ENCODE measurements at regions not wholly inside any gene's neighbourhood (a gene's known extent, or its start where the extent isn't known, plus 50 kb on each side); places are given as distances from the start of the nearest gene placed in this dataset.
A peak's percentile ranks its signal among the peaks of the same experiment; 100 is the strongest.
"Not testable (repeated sequence)": the region's sequence is repeated elsewhere in the genome, so short reads cannot be mapped to it uniquely, and the experiment has no call there.

- no peak for DNase-seq
These were observed 295.7 kb upstream of the PRKD1 start for GRCh38 chr14:30223385-30223785.

DNA sequence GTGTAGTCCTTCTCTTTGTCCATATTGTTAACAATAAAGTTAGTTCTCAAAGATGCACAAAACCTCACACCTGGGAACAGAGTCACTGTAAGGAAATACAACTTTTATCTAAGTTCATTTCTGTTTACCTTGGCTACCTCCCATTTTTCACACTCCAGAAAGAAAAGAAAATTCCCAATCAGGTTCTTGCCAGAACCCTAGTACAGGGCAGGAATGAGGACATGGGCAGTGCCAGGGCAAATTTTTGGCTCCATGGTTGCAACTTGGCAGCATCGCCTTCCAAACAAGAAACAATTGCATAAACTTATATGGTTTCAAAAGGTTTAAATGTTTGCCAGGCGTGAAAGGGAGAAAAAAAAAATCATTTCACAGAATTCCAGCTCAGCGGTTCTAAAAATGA, 296.3 kb upstream of the PRKD1 start:
- no peak for DNase-seq

DNA sequence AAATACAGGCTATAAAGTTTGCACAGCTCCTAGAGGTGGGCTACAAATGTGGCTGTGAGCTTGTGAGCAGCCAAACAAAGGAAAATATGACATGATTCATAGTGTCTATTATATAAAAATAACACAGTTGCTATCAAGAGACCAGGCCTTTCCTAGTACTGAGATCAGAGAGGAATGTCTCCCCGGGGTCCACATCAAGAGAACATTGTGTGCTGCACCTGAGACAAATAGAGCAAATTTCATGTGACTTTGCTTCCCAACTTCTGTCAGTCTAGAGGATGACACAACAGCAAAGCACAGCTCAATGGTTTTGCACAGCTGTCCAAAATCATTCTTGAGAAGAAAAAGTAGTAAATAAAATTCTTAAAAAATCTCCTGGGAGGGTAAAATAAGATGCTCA, 297.5 kb upstream of the PRKD1 start:
- no peak for DNase-seq

DNA sequence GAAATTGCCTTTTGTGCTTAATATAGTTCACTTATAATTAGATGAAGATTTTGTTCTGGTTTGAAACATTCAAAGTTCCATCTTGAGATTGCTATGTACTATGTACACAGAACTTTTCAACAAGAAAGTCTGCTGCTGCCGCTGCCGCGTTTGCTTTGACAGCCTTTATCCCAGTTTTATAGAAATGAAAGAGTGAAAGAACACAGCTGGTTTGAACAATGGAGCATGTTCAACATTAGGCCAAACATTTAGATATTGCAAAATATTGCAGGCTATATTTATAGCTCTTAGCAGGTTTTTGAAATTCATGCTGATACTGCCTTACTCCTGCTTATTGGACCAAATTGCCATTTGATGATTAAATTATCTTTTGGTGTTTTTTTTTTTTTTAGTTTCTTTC, 299.8 kb upstream of the PRKD1 start:
- peak; percentile 17 for DNase-seq

DNA sequence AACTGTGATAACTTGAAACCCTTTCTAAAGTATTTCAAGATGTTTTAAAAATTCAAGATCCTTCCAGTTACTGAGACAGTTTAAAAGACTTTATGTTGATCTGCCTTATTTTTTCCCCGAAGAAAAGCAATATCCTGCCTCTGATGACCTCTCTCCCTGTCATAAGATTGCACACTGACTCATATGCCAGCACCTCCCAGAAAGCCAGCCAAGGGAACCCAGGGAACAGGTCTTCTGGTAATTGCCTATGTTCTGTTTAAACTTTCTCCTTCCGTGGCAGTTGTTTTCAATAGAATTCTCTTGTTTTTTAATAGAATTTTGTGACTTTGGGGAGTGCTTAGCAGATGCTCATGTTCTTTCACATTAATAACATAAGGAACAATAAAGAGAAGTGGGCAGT, 300.2 kb upstream of the PRKD1 start:
- no peak for DNase-seq

DNA sequence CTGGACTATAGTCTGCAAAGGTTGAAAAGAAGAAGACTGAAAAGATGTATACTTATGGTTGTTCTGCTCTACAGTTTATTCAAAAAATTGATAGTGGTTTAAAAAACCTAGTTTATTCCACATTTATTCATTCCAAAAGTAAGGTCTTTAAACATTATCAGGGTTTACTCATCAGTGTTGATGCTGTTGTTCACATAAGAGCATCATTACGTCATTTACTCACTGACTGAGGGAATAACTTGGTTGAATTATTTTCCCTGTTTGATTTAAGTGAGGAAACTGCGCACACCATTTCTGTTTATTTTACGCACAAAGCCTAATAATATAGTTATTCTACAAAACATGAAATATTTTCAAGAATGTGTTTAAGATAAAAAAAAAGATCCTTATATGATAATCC, 303.1 kb upstream of the PRKD1 start:
- no peak for DNase-seq

DNA sequence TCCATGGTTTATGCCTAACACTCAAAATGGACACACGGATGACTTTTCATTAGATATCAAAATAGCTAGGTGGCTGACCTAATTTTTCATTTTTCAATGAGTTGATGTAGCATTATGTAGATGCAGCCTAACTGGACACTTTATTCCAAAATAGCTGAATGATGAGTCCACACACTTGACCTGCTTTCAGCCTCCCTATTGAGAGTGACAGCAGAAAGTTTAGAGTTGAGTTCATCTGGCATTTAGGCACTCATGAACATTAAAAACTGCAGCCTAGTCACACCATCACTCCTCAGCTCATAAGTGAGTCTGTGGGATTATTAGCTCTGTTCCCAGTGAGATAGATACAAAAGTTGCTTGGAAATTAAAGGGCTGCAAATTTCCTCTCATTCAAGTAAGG, 307.3 kb upstream of the PRKD1 start:
- DNase-seq: no peak

GRCh38 chr14:30235485-30235884, 307.8 kb upstream of the PRKD1 start:
- DNase-seq: no peak

- DNase-seq: no peak
These were observed 311.3 kb upstream of the PRKD1 start for GRCh38 chr14:30238936-30239335.

DNA sequence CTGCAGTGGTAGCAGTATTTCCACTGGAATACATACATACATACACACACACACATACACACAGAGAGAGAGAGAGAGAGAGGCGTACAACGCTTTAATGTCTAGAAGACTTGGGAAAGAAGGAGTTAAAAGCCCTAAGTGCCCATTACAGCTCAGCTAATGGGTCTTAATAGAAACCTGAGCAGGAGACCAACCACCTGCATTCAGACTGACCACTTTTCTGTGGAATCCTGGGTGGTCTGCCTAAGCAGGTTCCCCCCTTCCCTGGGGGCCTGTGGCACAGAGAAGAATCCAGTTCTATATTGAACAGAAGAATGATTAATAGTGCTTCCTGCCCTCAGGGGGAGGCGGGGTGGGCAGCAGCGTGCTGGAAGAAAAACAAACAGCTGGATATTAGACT, 312.4 kb upstream of the PRKD1 start:
- peak; percentile 16 for DNase-seq

- DNase-seq: no peak
These were observed 313.0 kb upstream of the PRKD1 start for GRCh38 chr14:30240685-30241084.

DNA sequence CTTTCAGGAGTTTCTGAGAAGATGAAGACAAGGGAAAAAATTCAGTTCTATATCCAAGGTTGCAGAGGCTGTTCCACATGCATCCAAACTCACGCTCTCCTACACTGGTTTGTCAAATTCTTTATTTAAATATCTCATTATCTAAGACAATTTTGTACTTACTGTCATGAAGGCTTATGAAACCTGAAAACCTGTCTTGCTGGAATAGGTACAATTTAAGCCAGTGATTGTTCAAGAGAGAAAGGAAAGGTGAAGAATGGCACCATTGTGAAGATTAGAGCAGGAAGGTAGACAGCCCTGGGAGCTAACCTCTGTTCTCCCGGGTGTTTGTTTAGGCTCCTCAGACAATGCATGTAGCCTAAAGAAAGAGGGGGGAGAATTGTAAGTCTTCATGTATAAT, 315.1 kb upstream of the PRKD1 start:
- DNase-seq: no peak

- DNase-seq: no peak
These were observed 315.6 kb upstream of the PRKD1 start for GRCh38 chr14:30243207-30243606.

DNA sequence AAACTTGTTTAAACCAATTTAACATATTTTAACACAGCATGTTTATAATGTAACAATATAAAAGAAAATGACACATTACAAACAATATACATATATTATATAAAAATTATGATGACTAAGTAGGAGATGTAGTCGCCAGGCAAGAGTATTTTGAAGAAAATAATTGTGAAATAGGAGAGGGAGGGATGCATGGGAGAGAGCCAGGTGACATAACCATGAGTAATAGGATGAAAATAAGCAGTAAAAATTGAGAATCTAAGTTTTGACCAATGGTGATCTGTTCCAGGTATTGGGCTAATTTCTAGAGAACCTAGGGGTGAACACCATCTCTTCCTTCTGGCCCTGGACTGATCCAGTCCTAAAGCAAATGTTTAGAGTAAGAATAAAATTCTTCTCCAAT, 315.2 kb upstream of the G2E3 start:
- no peak for DNase-seq

- DNase-seq: not testable (repeated sequence)
These were observed 314.6 kb upstream of the G2E3 start for GRCh38 chr14:30244348-30244747.

DNA sequence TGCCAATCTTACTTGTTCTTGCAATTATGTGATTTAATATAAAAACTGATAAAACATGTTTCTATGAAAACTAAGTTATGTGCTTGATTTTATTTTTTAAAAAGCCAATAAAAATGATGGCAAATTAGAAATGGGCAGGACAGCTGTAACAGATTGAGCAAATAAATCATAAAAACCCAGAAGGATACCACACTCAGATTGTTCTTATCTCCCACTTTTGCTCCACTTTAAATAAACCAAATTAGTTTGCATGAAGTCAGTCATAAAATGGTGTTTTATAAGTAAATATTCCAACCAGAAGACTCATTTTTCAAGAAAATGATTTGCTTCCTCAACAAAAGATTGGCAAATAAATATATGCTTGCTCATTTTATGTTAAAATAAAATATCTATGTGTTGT, 307.9 kb upstream of the G2E3 start:
- DNase-seq: no peak

- DNase-seq: no peak
These were observed 307.3 kb upstream of the G2E3 start for GRCh38 chr14:30251557-30252100.

GRCh38 chr14:30252151-30252550, 306.8 kb upstream of the G2E3 start:
- DNase-seq: no peak

GRCh38 chr14:30252783-30253674, 305.9 kb upstream of the G2E3 start:
- DNase-seq: no peak

DNA sequence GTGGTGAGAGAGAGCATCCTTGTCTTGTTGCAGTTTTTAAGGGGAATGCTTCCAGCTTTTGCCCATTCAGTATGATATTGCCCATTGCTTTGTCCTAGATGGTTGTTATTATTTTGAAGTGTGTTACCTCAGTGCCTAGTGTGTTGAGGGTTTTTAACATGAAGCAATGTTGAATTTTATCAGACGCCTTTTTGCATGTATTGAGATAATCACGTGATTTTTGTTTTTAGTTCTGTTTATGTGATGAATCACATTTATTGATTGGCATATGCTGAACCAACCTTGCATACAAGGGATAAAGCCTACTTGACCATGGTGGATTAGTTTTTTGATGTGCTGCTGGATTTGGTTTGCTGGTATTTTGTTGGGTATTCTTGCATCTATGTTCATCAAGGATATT, 302.3 kb upstream of the G2E3 start:
- DNase-seq: no peak

GRCh38 chr14:30257946-30258661, 300.9 kb upstream of the G2E3 start:
- DNase-seq: no peak

GRCh38 chr14:30260833-30261607, 297.9 kb upstream of the G2E3 start:
- no peak for DNase-seq
